ENCODE measurements at regions not wholly inside any gene's neighbourhood (a gene's known extent, or its start where the extent isn't known, plus 50 kb on each side); places are given as distances from the start of the nearest gene placed in this dataset.

DNA sequence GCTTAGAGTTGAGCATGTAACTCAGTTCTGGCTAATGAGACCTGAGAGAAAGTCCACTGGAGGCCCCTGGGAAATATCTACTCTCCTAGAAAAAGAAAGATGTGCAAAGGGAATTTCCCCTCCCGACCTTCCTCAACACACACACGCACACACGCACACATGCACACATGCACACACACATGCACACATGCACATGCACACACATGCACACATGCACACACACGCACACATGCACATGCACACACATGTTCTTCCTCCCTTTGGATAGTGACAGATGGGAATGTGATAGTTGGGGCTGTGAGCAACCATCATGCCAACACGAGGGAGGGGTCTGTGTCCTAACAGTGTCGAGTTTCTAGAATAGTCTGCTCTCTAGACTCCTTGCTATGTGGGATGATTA lies 148.2 kb upstream of the EGFLAM start:
- DNase-seq (ENCODE audit: low spot score) (no peak), ATAC-seq (no peak)
- Mint-ChIP-seq H3K36me3 (ENCODE audit: low read depth) (no peaks in the 10 kb centered on the region), H3K4me3 (no peak overlapping the region), H3K27me3 (ENCODE audit: insufficient read depth, low read depth, poor library complexity) (peaks cover 3% of the 10 kb centered on the region), H3K9me3 (no peaks in the 10 kb centered on the region), H3K4me1 (peaks cover 33% of the 10 kb centered on the region), H3K27ac (no peak overlapping the region)
- H3K4me1 ChIP-seq (ENCODE audit: insufficient read depth), result peaks cover 7% of the 10 kb centered on the region
- no peaks in the 10 kb centered on the region for H4K20me1 ChIP-seq (replicated peaks; ENCODE audit: insufficient read depth)
- H3K27ac ChIP-seq (ENCODE audit: low read depth), result no peak overlapping the region
- TF ChIP-seq POLR2AphosphoS5 (IDR thresholded peaks at IDR 0.05; ENCODE audit: low read depth) (no peak), ZNF331 (CRISPR knock-in tag; IDR thresholded peaks at IDR 0.05; ENCODE audit: low read depth) (no peak), EZH2phosphoT487 (IDR thresholded peaks at IDR 0.05; ENCODE audit: unreplicated experiment) (no peak), NANOG (IDR thresholded peaks at IDR 0.05; ENCODE audit: borderline replicate concordance) (no peak), ZNF114 (CRISPR knock-in tag; IDR thresholded peaks at IDR 0.05) (no peak), CTCF (conservative IDR thresholded peaks at IDR 0.05; ENCODE audit: low read depth in 2 of 2) (no peak), STAT1 (IDR thresholded peaks at IDR 0.05; ENCODE audit: unreplicated experiment) (no peak), REST (IDR thresholded peaks at IDR 0.05; ENCODE audit: unreplicated experiment) (no peak), ETS1 (IDR thresholded peaks at IDR 0.05) (no peak), CREB1 (CRISPR knock-in tag; IDR thresholded peaks at IDR 0.05; ENCODE audit: low read depth) (no peak), JUNB (IDR thresholded peaks at IDR 0.05; ENCODE audit: unreplicated experiment) (no peak), EZH2 (IDR thresholded peaks at IDR 0.05; ENCODE audit: low read depth, unreplicated experiment) (no peak)
- TF ChIP-seq, protein P1, sequence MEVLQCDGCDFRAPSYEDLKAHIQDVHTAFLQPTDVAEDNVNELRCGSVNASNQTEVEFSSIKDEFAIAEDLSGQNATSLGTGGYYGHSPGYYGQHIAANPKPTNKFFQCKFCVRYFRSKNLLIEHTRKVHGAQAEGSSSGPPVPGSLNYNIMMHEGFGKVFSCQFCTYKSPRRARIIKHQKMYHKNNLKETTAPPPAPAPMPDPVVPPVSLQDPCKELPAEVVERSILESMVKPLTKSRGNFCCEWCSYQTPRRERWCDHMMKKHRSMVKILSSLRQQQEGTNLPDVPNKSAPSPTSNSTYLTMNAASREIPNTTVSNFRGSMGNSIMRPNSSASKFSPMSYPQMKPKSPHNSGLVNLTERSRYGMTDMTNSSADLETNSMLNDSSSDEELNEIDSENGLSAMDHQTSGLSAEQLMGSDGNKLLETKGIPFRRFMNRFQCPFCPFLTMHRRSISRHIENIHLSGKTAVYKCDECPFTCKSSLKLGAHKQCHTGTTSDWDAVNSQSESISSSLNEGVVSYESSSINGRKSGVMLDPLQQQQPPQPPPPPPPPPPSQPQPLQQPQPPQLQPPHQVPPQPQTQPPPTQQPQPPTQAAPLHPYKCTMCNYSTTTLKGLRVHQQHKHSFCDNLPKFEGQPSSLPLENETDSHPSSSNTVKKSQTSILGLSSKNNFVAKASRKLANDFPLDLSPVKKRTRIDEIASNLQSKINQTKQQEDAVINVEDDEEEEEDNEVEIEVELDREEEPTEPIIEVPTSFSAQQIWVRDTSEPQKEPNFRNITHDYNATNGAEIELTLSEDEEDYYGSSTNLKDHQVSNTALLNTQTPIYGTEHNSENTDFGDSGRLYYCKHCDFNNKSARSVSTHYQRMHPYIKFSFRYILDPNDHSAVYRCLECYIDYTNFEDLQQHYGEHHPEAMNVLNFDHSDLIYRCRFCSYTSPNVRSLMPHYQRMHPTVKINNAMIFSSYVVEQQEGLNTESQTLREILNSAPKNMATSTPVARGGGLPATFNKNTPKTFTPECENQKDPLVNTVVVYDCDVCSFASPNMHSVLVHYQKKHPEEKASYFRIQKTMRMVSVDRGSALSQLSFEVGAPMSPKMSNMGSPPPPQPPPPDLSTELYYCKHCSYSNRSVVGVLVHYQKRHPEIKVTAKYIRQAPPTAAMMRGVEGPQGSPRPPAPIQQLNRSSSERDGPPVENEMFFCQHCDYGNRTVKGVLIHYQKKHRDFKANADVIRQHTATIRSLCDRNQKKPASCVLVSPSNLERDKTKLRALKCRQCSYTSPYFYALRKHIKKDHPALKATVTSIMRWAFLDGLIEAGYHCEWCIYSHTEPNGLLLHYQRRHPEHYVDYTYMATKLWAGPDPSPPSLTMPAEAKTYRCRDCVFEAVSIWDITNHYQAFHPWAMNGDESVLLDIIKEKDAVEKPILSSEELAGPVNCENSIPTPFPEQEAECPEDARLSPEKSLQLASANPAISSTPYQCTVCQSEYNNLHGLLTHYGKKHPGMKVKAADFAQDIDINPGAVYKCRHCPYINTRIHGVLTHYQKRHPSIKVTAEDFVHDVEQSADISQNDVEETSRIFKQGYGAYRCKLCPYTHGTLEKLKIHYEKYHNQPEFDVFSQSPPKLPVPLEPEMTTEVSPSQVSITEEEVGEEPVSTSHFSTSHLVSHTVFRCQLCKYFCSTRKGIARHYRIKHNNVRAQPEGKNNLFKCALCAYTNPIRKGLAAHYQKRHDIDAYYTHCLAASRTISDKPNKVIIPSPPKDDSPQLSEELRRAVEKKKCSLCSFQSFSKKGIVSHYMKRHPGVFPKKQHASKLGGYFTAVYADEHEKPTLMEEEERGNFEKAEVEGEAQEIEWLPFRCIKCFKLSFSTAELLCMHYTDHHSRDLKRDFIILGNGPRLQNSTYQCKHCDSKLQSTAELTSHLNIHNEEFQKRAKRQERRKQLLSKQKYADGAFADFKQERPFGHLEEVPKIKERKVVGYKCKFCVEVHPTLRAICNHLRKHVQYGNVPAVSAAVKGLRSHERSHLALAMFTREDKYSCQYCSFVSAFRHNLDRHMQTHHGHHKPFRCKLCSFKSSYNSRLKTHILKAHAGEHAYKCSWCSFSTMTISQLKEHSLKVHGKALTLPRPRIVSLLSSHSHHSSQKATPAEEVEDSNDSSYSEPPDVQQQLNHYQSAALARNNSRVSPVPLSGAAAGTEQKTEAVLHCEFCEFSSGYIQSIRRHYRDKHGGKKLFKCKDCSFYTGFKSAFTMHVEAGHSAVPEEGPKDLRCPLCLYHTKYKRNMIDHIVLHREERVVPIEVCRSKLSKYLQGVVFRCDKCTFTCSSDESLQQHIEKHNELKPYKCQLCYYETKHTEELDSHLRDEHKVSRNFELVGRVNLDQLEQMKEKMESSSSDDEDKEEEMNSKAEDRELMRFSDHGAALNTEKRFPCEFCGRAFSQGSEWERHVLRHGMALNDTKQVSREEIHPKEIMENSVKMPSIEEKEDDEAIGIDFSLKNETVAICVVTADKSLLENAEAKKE (CRISPR knock-in tag; IDR thresholded peaks at IDR 0.05), result no peak
- H3K9me2 ChIP-seq (ENCODE audit: insufficient read depth), result 0 out of 2 replicates have a peak, but pooled peaks cover 5% of the 10 kb centered on the region
- H3F3A ChIP-seq (replicated peaks; ENCODE audit: low read depth), result no peaks in the 10 kb centered on the region
- H2AFZ ChIP-seq, result no peak overlapping the region
- H3K4me2 ChIP-seq, result no peak overlapping the region
- H3K36me3 ChIP-seq (ENCODE audit: insufficient read depth), result no peaks in the 10 kb centered on the region
- H3K79me2 ChIP-seq (replicated peaks; ENCODE audit: insufficient read depth), result no peaks in the 10 kb centered on the region
- H3K4me3 ChIP-seq, result no peak overlapping the region
- peaks cover 5% of the 10 kb centered on the region; the same call in 1 of the 2 replicates for H3K27me3 ChIP-seq (ENCODE audit: insufficient read depth)
